Liver (tissue), 8 donors: ENCODE measurements at regions not wholly inside any gene's neighbourhood (a gene's known extent, or its start where the extent isn't known, plus 50 kb on each side); places are given as distances from the start of the nearest gene placed in this dataset.

Experiments
- DNase-seq: peaks from one replicate; pipeline ENCODE4 v3.0.0-alpha.2; 2017; ENCODE audit warnings: low spot score
- H3K27ac ChIP-seq, 2 donors: one replicate each; pipeline ENCODE4 v1.7.0; 2013; ENCODE audit warnings: inconsistent platforms in 2 of 2, low read length in 2 of 2, control low read depth in 1 of 2, low read depth in 1 of 2, mild to moderate bottlenecking in 1 of 2
- H3K27me3 ChIP-seq, 4 donors: one replicate each; pipeline versions ENCODE4 v1.6.1 to v1.7.0; 2013; ENCODE audit warnings: low read length in 3 of 4, inconsistent platforms in 1 of 4, mild to moderate bottlenecking in 1 of 4, moderate library complexity in 1 of 4; ENCODE audit not compliant: control insufficient read depth in 4 of 4, insufficient read depth in 4 of 4
- H3K36me3 ChIP-seq, 4 donors: one replicate each; pipeline versions ENCODE4 v1.6.1 to v1.7.0; 2013; ENCODE audit warnings: low read length in 3 of 4, mild to moderate bottlenecking in 3 of 4, low read depth in 1 of 4, moderate library complexity in 1 of 4; ENCODE audit not compliant: control insufficient read depth in 4 of 4, insufficient read depth in 3 of 4
- H3K4me1 ChIP-seq, 4 donors: one replicate each; pipeline versions ENCODE4 v1.6.1 to v1.7.0; 2013; ENCODE audit warnings: low read length in 3 of 4, mild to moderate bottlenecking in 3 of 4, moderate library complexity in 1 of 4; ENCODE audit not compliant: control insufficient read depth in 4 of 4, insufficient read depth in 4 of 4
- H3K4me3 ChIP-seq, 3 donors: one replicate each; pipeline versions ENCODE4 v1.6.1 to v1.7.0; 2013; ENCODE audit warnings: low read length in 3 of 3, control low read depth in 1 of 3, low read depth in 1 of 3, mild to moderate bottlenecking in 1 of 3
- H3K9ac ChIP-seq, 2 donors: one replicate each; pipeline ENCODE4 v1.7.0; 2013; ENCODE audit warnings: low read length in 2 of 2, mild to moderate bottlenecking in 2 of 2, moderate library complexity in 2 of 2, control low read depth in 1 of 2, low read depth in 1 of 2
- H3K9me3 ChIP-seq, 4 donors: one replicate each; pipeline versions ENCODE4 v1.6.1 to v1.7.0; 2013; ENCODE audit warnings: low read length in 3 of 4; ENCODE audit not compliant: control insufficient read depth in 4 of 4
- ATF3 ChIP-seq: IDR thresholded peaks from 2 replicates; pipeline ENCODE4 v1.6.1; 2016; ENCODE audit warnings: antibody characterized with exemption
- CTCF ChIP-seq: fragments of 150-350 bp; IDR thresholded peaks from 2 replicates; pipeline ENCODE4 v1.5.1; 2017; ENCODE audit warnings: improper control_type of control experiment, low read depth, low read length; ENCODE audit not compliant: missing input control
- EGR1 ChIP-seq, 2 donors: IDR thresholded peaks; 2 replicates each; pipeline ENCODE4 v1.6.1; 2016 to 2018; ENCODE audit warnings: antibody characterized with exemption in 2 of 2, low read depth in 2 of 2
- FOXA1 ChIP-seq: IDR thresholded peaks from 2 replicates; pipeline ENCODE4 v1.6.1; 2016; ENCODE audit warnings: antibody characterized with exemption
- FOXA2 ChIP-seq: IDR thresholded peaks from 2 replicates; pipeline ENCODE4 v1.6.1; 2016; ENCODE audit warnings: antibody characterized with exemption
- GABPA ChIP-seq, 2 donors: IDR thresholded peaks in 1 of 2; conservative IDR thresholded peaks in 1 of 2; 2 replicates each; pipeline ENCODE4 v1.6.1; 2016; ENCODE audit warnings: antibody characterized with exemption in 2 of 2, mild to moderate bottlenecking in 1 of 2, moderate library complexity in 1 of 2
- HNF4A ChIP-seq, 2 donors: conservative IDR thresholded peaks; 2 replicates each; pipeline ENCODE4 v1.6.1; 2016; ENCODE audit warnings: antibody characterized with exemption in 2 of 2, mild to moderate bottlenecking in 2 of 2
- HNF4G ChIP-seq: IDR thresholded peaks from 2 replicates; pipeline ENCODE4 v1.6.1; 2016; ENCODE audit warnings: antibody characterized with exemption
- JUND ChIP-seq, 2 donors: IDR thresholded peaks; 2 replicates each; pipeline ENCODE4 v1.6.1; 2016; ENCODE audit warnings: antibody characterized with exemption in 2 of 2
- MAX ChIP-seq: IDR thresholded peaks from 2 replicates; pipeline ENCODE4 v1.6.1; 2016; ENCODE audit warnings: antibody characterized with exemption
- NR2F2 ChIP-seq: IDR thresholded peaks from 2 replicates; pipeline ENCODE4 v1.6.1; 2016; ENCODE audit warnings: antibody characterized with exemption
- RXRA ChIP-seq, 2 donors: IDR thresholded peaks; 2 replicates each; pipeline ENCODE4 v1.6.1; 2017 to 2018; ENCODE audit warnings: antibody characterized with exemption in 2 of 2, mild to moderate bottlenecking in 1 of 2
- TAF1 ChIP-seq: conservative IDR thresholded peaks from 2 replicates; pipeline ENCODE4 v1.6.1; 2016; ENCODE audit warnings: antibody characterized with exemption, mild to moderate bottlenecking
- ZBTB33 ChIP-seq: IDR thresholded peaks from 2 replicates; pipeline ENCODE4 v1.6.1; 2016; ENCODE audit warnings: antibody characterized with exemption
- WGBS: extraction: QIAGEN DNeasy Blood & Tissue Kit; methylation state at CpG from one replicate; pipeline ENCODE4 v1.1.7; 2013; 5-methylcytosine and 5-hydroxymethylcytosine counted together
- donor health status: healthy.
- donor health status: healthy.
- donor health status: healthy.
- donor health status: healthy.
- donor health status: healthy.

- peaks cover 0 to 7% (median 2%) of the 10 kb centered on the region in 4 donors for H3K9me3 ChIP-seq
- no peaks in the 10 kb centered on the region for H3K4me1 ChIP-seq
- TF ChIP-seq HNF4G, result no peak
- no peak for TF ChIP-seq ZBTB33
- no peak for TF ChIP-seq GABPA (IDR thresholded peaks at IDR 0.05 in 1 of 2, conservative IDR thresholded peaks at IDR 0.05 in 1 of 2)
- TF ChIP-seq RXRA (IDR thresholded peaks at IDR 0.05), result no peak
- TF ChIP-seq FOXA2, result no peak
- TF ChIP-seq FOXA1, result no peak
- TF ChIP-seq ATF3, result no peak
- no peak for TF ChIP-seq CTCF
- TF ChIP-seq TAF1, result no peak
- TF ChIP-seq EGR1 (IDR thresholded peaks at IDR 0.05; ENCODE audit: low read depth in 2 of 2), result no peak
- TF ChIP-seq NR2F2, result no peak
- H3K27ac ChIP-seq, result no peak overlapping the region
- peaks cover 0 to 6% (median 0%) of the 10 kb centered on the region in 4 donors for H3K27me3 ChIP-seq
- no peak for DNase-seq
- no peaks in the 10 kb centered on the region for H3K36me3 ChIP-seq
- no peak overlapping the region for H3K4me3 ChIP-seq
- WGBS, result 86% methylated on average over 5 of the region's 5 CpGs
- no peak overlapping the region for H3K9ac ChIP-seq
Measured at GRCh38 chr7:121587435-121587834, 191.3 kb upstream of the FAM3C start.

GRCh38 chr7:121582258-121582657 lies 186.2 kb upstream of the FAM3C start:
- TF ChIP-seq CTCF (no peak), FOXA2 (no peak), FOXA1 (no peak), JUND (IDR thresholded peaks at IDR 0.05) (no peak), HNF4A (conservative IDR thresholded peaks at IDR 0.05) (no peak), EGR1 (IDR thresholded peaks at IDR 0.05; ENCODE audit: low read depth in 2 of 2) (no peak), ZBTB33 (no peak), MAX (no peak)
- Histone ChIP-seq H3K4me3 (no peak overlapping the region), H3K36me3 (no peaks in the 10 kb centered on the region), H3K27me3 (peaks cover 0 to 14% (median 0%) of the 10 kb centered on the region in 4 donors), H3K4me1 (no peaks in the 10 kb centered on the region), H3K27ac (no peak overlapping the region), H3K9ac (no peak overlapping the region), H3K9me3 (no peaks in the 10 kb centered on the region)
- DNase-seq, result no peak
